ENCODE measurements at regions not wholly inside any gene's neighbourhood (a gene's known extent, or its start where the extent isn't known, plus 50 kb on each side); places are given as distances from the start of the nearest gene placed in this dataset.

GRCh38 chr7:120054376-120055100 is 218.4 kb upstream of the KCND2 start:
- TF ChIP-seq CTCF (IDR thresholded peaks at IDR 0.05) (no peak), ZFX (IDR thresholded peaks at IDR 0.05; ENCODE audit: borderline replicate concordance) (no peak)

Data from 22Rv1 (cell line).